Endodermal cell (in vitro differentiated cells): ENCODE measurements at regions not wholly inside any gene's neighbourhood (a gene's known extent, or its start where the extent isn't known, plus 50 kb on each side); places are given as distances from the start of the nearest gene placed in this dataset.

Source experiments
- DNase-seq: peaks from one replicate; pipeline ENCODE4 v3.0.0-alpha.2; 2017
- H3K27ac ChIP-seq: 2 replicates; pipeline ENCODE4 v1.5.1; 2013; ENCODE audit warnings: mild to moderate bottlenecking, low read depth, low read length, moderate library complexity
- H3K27me3 ChIP-seq: 2 replicates; pipeline ENCODE4 v1.6.1; 2013; ENCODE audit warnings: mild to moderate bottlenecking, low read length, moderate library complexity; ENCODE audit not compliant: insufficient read depth, control insufficient read depth, poor library complexity, severe bottlenecking
- H3K36me3 ChIP-seq: 2 replicates; pipeline ENCODE4 v1.7.0; 2013; ENCODE audit warnings: mild to moderate bottlenecking, low read length, moderate library complexity; ENCODE audit not compliant: control insufficient read depth, insufficient read depth
- H3K4me1 ChIP-seq: one replicate; pipeline ENCODE4 v1.7.0; 2013; ENCODE audit warnings: low read length; ENCODE audit not compliant: control insufficient read depth, insufficient read depth
- H3K4me3 ChIP-seq: 2 replicates; pipeline ENCODE4 v1.5.1; 2013; ENCODE audit warnings: mild to moderate bottlenecking, low read length, moderate library complexity
- H3K9ac ChIP-seq: 2 replicates; pipeline ENCODE4 v1.6.1; 2013; ENCODE audit warnings: mild to moderate bottlenecking, low read length, moderate library complexity; ENCODE audit not compliant: poor library complexity, severe bottlenecking; ENCODE audit errors: extremely low read depth
- H3K9me3 ChIP-seq: 2 replicates; pipeline ENCODE4 v1.6.1; 2013; ENCODE audit warnings: mild to moderate bottlenecking, low read length, moderate library complexity; ENCODE audit not compliant: control insufficient read depth
- H3K27ac Mint-ChIP-seq: 2 replicates; pipeline ENCODE4 v1.8.0; 2020; ENCODE audit warnings: mixed read lengths
- H3K27me3 Mint-ChIP-seq: 2 replicates; pipeline ENCODE4 v1.8.0; 2021; ENCODE audit warnings: mild to moderate bottlenecking, mixed read lengths; ENCODE audit not compliant: insufficient read depth
- H3K36me3 Mint-ChIP-seq: 2 replicates; pipeline ENCODE4 v1.8.0; 2020; ENCODE audit warnings: low read depth, mixed read lengths
- H3K4me1 Mint-ChIP-seq: 2 replicates; pipeline ENCODE4 v1.8.0; 2020; ENCODE audit warnings: mixed read lengths
- H3K4me3 Mint-ChIP-seq: 2 replicates; pipeline ENCODE4 v1.8.0; 2020; ENCODE audit warnings: mild to moderate bottlenecking, moderate library complexity, mixed read lengths
- H3K9me3 Mint-ChIP-seq: 2 replicates; pipeline ENCODE4 v1.8.0; 2020; ENCODE audit warnings: mild to moderate bottlenecking, mixed read lengths
- CTCF ChIP-seq: fragments of 200-600 bp; sonication (generic); conservative IDR thresholded peaks from 2 replicates; pipeline ENCODE4 v1.5.0; 2021; ENCODE audit warnings: antibody characterized with exemption, mild to moderate bottlenecking
- WGBS, 2 experiments: methylation state at CpG; one replicate each; pipeline versions ENCODE4 v1.1.5 to v1.1.7; 2013; ENCODE audit warnings: missing lambda C conversion rate in 2 of 2, mixed read lengths in 1 of 2; ENCODE audit not compliant: insufficient coverage in 1 of 2, insufficient read length in 1 of 2; 5-methylcytosine and 5-hydroxymethylcytosine counted together

GRCh38 chr17:77420804-77421629, 280.2 kb downstream of the SEC14L1 start:
- 36 to 41% methylated on average over 10 to 19 of the region's 19 CpGs for WGBS, 2 experiments

DNA sequence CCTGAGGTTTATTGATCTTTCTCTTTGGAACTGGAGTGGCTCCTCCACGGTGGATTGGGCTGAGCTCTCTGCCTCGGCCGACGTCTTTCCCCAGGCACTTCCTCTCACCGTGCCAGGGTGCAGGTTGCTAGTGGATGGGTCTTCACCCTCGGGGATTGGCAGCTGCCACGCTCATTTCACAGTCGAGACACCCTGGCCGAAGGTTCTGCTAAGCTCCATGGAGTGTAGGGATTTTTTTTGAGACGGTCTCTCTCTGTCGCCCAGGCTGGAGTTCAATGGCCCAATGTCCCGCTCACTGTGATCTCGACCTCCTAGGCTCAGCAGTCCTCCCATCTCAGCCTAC, 280.8 kb downstream of the SEC14L1 start:
- peaks cover 44% of the 10 kb centered on the region for H3K4me1 Mint-ChIP-seq
- TF ChIP-seq CTCF, result no peak
- no peak overlapping the region for H3K9ac ChIP-seq
- no peaks in the 10 kb centered on the region for H3K9me3 ChIP-seq
- no peak overlapping the region for H3K4me3 ChIP-seq
- H3K4me3 Mint-ChIP-seq, result peak overlapping the region; percentile 40
- DNase-seq, result no peak
- 74 to 78% methylated on average over 13 of the region's 13 CpGs for WGBS, 2 experiments
- H3K4me1 ChIP-seq, result peaks cover 35% of the 10 kb centered on the region
- peak overlapping the region; percentile 94 for H3K27ac Mint-ChIP-seq
- no peaks in the 10 kb centered on the region for H3K27me3 ChIP-seq
- no peak overlapping the region for H3K27ac ChIP-seq
- H3K27me3 Mint-ChIP-seq, result no peaks in the 10 kb centered on the region
- H3K36me3 Mint-ChIP-seq, result no peaks in the 10 kb centered on the region
- peaks cover 9% of the 10 kb centered on the region for H3K36me3 ChIP-seq
- H3K9me3 Mint-ChIP-seq, result no peaks in the 10 kb centered on the region

More at GRCh38 chr17:77420804-77421629, 280.2 kb downstream of the SEC14L1 start:
- Histone ChIP-seq H3K36me3 (peaks cover 9% of the 10 kb centered on the region), H3K27me3 (no peaks in the 10 kb centered on the region), H3K4me3 (no peak overlapping the region), H3K9ac (no peak overlapping the region), H3K9me3 (no peaks in the 10 kb centered on the region), H3K27ac (peak overlapping the region; percentile 25), H3K4me1 (peaks cover 35% of the 10 kb centered on the region)
- Mint-ChIP-seq H3K27me3 (no peaks in the 10 kb centered on the region), H3K9me3 (no peaks in the 10 kb centered on the region), H3K4me1 (peaks cover 41% of the 10 kb centered on the region), H3K4me3 (peak overlapping the region; percentile 40), H3K36me3 (no peaks in the 10 kb centered on the region), H3K27ac (peak overlapping the region; percentile 94)
- TF ChIP-seq CTCF, result no peak
- DNase-seq, result peak; percentile 95

DNA sequence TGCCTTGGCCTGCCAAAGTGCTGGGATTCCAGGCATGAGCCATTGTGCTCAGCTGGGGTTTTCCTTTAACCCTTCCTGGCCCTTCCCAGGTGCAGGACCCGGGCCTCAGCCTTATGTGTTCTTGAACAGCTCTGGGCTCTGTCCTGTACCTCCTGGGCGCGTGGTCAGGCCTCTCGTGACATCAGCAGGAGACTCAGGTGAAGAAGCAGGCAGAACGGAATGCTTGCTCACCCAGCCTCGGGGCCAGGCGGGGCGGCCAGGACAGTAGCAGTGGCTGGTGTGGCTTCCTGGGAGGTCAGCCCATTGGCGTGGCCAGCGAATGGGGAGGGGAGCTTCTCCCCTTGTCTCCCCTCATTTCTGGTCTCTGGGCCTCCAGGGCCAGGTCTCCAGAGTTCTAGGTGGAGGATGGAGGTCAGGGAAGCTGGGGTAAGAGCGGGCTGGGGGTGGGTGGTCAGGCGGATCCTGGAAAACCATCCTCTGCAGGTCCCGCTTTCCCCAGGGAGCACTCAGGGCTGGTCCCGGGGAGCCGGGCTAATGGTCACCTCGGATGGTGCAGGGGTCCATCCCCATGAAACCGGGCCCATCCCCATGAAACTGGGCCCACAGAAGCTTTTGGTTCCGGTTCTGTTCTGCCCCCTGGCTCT, 281.5 kb downstream of the SEC14L1 start:
- TF ChIP-seq CTCF, result no peak
- no peaks in the 10 kb centered on the region for H3K27me3 ChIP-seq
- H3K36me3 ChIP-seq, result peaks cover 9% of the 10 kb centered on the region
- no peak overlapping the region for H3K4me3 ChIP-seq
- Mint-ChIP-seq H3K9me3 (no peaks in the 10 kb centered on the region), H3K4me1 (peaks cover 45% of the 10 kb centered on the region), H3K36me3 (no peaks in the 10 kb centered on the region), H3K27me3 (no peaks in the 10 kb centered on the region), H3K4me3 (no peak overlapping the region), H3K27ac (peak overlapping the region; percentile 94)
- peaks cover 35% of the 10 kb centered on the region for H3K4me1 ChIP-seq
- DNase-seq, result no peak
- 92 to 95% methylated on average over 14 to 18 of the region's 18 CpGs for WGBS, 2 experiments
- no peak overlapping the region for H3K27ac ChIP-seq
- no peaks in the 10 kb centered on the region for H3K9me3 ChIP-seq
- no peak overlapping the region for H3K9ac ChIP-seq
